ENCODE measurements at regions not wholly inside any gene's neighbourhood (a gene's known extent, or its start where the extent isn't known, plus 50 kb on each side); places are given as distances from the start of the nearest gene placed in this dataset.

DNA sequence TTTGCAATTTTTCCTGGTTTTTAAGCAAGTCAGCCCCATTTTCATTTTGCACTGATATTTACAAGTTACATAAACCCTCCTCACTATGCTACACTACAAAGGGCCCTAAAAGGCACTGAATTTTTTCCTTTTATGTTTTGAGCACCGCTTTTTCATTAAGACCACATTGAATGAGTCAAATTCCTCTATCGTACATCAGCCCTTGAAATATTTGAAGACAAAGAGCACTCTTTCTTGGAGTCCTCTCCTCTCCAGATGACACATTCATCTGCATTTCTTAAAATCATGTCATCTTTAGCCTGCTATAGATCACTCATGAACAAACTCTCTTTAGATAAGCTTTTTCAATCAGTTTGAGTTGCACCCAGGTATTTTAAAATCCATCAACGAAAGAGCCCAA lies 306.6 kb upstream of the SOX11 start:
- Histone ChIP-seq H3K4me3 (no peak overlapping the region), H3K36me3 (ENCODE audit: low read depth) (no peaks in the 10 kb centered on the region), H3K79me2 (ENCODE audit: low read depth) (no peaks in the 10 kb centered on the region), H3K9me3 (ENCODE audit: insufficient read depth, low read depth) (no peaks in the 10 kb centered on the region), H3K4me2 (no peak overlapping the region), H3K4me1 (replicated peaks; ENCODE audit: insufficient read depth) (no peaks in the 10 kb centered on the region), H3F3A (ENCODE audit: insufficient read depth, low read depth) (no peaks in the 10 kb centered on the region), H2AFZ (no peak overlapping the region), H3K27ac (no peak overlapping the region), H4K20me1 (ENCODE audit: insufficient read depth) (no peaks in the 10 kb centered on the region), H3K9me2 (ENCODE audit: insufficient read depth) (no peaks in the 10 kb centered on the region), H3K27me3 (ENCODE audit: insufficient read depth, low read depth) (peaks cover 18% of the 10 kb centered on the region)
- no peak for DNase-seq
- ChIA-PET POLR2A (ENCODE audit: unreplicated experiment) (no interaction called here), CTCF (no interaction called here)
- intact Hi-C loops (cut with micrococcal nuclease; ENCODE audit: unreplicated experiment) = no loop called here
- no TSS peak for BruUV-seq (replicated peaks)
- TF ChIP-seq, protein P1, sequence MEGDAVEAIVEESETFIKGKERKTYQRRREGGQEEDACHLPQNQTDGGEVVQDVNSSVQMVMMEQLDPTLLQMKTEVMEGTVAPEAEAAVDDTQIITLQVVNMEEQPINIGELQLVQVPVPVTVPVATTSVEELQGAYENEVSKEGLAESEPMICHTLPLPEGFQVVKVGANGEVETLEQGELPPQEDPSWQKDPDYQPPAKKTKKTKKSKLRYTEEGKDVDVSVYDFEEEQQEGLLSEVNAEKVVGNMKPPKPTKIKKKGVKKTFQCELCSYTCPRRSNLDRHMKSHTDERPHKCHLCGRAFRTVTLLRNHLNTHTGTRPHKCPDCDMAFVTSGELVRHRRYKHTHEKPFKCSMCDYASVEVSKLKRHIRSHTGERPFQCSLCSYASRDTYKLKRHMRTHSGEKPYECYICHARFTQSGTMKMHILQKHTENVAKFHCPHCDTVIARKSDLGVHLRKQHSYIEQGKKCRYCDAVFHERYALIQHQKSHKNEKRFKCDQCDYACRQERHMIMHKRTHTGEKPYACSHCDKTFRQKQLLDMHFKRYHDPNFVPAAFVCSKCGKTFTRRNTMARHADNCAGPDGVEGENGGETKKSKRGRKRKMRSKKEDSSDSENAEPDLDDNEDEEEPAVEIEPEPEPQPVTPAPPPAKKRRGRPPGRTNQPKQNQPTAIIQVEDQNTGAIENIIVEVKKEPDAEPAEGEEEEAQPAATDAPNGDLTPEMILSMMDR (conservative IDR thresholded peaks at IDR 0.05) = no peak
- no peak for TF ChIP-seq EZH2 (IDR thresholded peaks at IDR 0.05; ENCODE audit: low read depth)

DNA sequence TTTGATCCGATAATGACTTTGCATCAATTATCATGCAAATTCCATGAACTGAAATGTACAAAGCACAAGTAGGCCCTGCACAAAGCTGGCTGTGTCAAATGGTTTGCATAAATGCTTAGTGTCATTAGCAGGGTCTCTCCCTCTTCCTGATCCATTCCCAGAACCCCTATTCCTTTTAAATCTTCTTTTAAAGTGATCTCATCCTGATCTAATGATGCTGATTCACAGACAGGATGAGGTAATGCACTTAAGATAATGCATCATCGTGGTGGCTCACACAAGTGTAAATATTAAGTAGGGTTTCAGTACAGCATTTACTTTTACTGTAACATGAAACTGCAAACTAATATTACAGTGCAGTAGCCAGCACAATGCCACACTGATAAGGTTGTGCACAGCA lies 304.8 kb upstream of the SOX11 start:
- H4K20me1 ChIP-seq (ENCODE audit: insufficient read depth) = no peaks in the 10 kb centered on the region
- no peaks in the 10 kb centered on the region for H3K36me3 ChIP-seq (ENCODE audit: low read depth)
- no peak overlapping the region for H3K4me3 ChIP-seq
- no peak for DNase-seq
- H3K27ac ChIP-seq = no peak overlapping the region
- H3K4me1 ChIP-seq (replicated peaks; ENCODE audit: insufficient read depth) = no peaks in the 10 kb centered on the region
- H3K27me3 ChIP-seq (ENCODE audit: insufficient read depth, low read depth) = peaks cover 5% of the 10 kb centered on the region
- no peak overlapping the region for H3K4me2 ChIP-seq
- H3K9me2 ChIP-seq (ENCODE audit: insufficient read depth) = no peaks in the 10 kb centered on the region
- no TSS peak for BruUV-seq (replicated peaks)
- ChIA-PET CTCF (no interaction called here), POLR2A (ENCODE audit: unreplicated experiment) (no interaction called here)
- no peak overlapping the region for H2AFZ ChIP-seq
- no peaks in the 10 kb centered on the region for H3F3A ChIP-seq (ENCODE audit: insufficient read depth, low read depth)
- no peaks in the 10 kb centered on the region for H3K79me2 ChIP-seq (ENCODE audit: low read depth)
- no peak for TF ChIP-seq EZH2 (IDR thresholded peaks at IDR 0.05; ENCODE audit: low read depth)
- TF ChIP-seq, protein P1 (conservative IDR thresholded peaks at IDR 0.05) = no peak
- intact Hi-C loops (cut with micrococcal nuclease; ENCODE audit: unreplicated experiment) = no loop called here
- H3K9me3 ChIP-seq (ENCODE audit: insufficient read depth, low read depth) = no peaks in the 10 kb centered on the region

DNA sequence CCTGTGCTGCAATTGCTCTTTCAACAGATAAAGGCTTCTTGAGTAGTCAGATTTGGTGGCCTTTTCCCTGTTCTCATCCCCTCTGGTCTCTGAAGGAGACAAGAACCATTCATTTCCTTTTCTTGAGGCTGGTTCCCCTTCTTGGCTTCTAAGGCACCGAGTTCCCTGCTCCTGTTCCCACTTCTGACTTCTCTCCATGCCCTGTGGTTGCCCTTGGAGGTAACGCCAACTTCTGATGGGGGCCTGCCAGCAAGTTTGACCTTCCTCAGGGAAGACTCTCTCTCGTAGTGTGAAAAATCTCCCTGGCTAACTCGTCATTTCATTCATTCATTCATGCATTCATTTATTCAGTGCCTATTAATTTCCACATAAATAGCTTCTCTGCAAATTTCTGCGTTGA lies 302.4 kb upstream of the SOX11 start:
- H2AFZ ChIP-seq = no peak overlapping the region
- POLR2A ChIA-PET (ENCODE audit: unreplicated experiment) = no interaction called here
- no peaks in the 10 kb centered on the region for H3K9me2 ChIP-seq (ENCODE audit: insufficient read depth)
- H3K4me3 ChIP-seq = no peak overlapping the region
- no peak for DNase-seq
- no peaks in the 10 kb centered on the region for H3K9me3 ChIP-seq (ENCODE audit: insufficient read depth, low read depth)
- H4K20me1 ChIP-seq (ENCODE audit: insufficient read depth) = no peaks in the 10 kb centered on the region
- H3K36me3 ChIP-seq (ENCODE audit: low read depth) = no peaks in the 10 kb centered on the region
- no peaks in the 10 kb centered on the region for H3K4me1 ChIP-seq (replicated peaks; ENCODE audit: insufficient read depth)
- no peak overlapping the region for H3K4me2 ChIP-seq
- no TSS peak for BruUV-seq (replicated peaks)
- H3K79me2 ChIP-seq (ENCODE audit: low read depth) = no peaks in the 10 kb centered on the region
- TF ChIP-seq, protein P1 (conservative IDR thresholded peaks at IDR 0.05) = no peak
- TF ChIP-seq EZH2 (IDR thresholded peaks at IDR 0.05; ENCODE audit: low read depth) = no peak
- no peak overlapping the region for H3K27ac ChIP-seq
- H3F3A ChIP-seq (ENCODE audit: insufficient read depth, low read depth) = no peaks in the 10 kb centered on the region
- H3K27me3 ChIP-seq (ENCODE audit: insufficient read depth, low read depth) = peaks cover 5% of the 10 kb centered on the region; the same call in 1 of the 2 replicates
- intact Hi-C loops (cut with micrococcal nuclease; ENCODE audit: unreplicated experiment) = no loop called here
- CTCF ChIA-PET = interaction anchor here (0.6 kb wide), 1 partner anchor 706 kb away, joined by 3 read pairs; no protein-coding TSS in a partner anchor
